ENCODE measurements at regions not wholly inside any gene's neighbourhood (a gene's known extent, or its start where the extent isn't known, plus 50 kb on each side); places are given as distances from the start of the nearest gene placed in this dataset.

DNA sequence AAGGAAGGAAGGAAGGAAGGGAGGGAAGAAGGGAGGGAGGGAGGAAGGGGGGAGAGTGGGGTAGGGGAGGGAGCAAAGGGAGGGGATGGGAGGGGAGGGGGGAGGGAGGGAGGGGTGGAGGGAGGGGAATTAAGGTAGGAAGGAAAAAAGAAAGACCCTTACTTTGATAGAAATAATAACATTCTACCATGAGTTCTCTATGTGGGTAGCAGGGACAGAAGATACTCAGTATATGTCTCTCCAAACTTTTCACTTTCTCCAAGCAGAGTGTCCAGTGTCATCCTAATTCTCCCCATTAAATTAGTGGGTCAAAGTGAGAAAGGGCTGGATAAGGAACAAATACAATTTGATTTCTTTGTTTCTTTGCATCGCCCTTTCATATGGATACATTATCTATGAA, 553.4 kb upstream of the USP15 start (continued):
- no peak for TF ChIP-seq CHD7 (IDR thresholded peaks at IDR 0.05; ENCODE audit: insufficient replicate concordance, low read length)
- TF ChIP-seq HDAC6 (IDR thresholded peaks at IDR 0.05; ENCODE audit: low read depth, low read length), result no peak
- TF ChIP-seq CBX5 (IDR thresholded peaks at IDR 0.05; ENCODE audit: low read depth, low read length), result no peak
- no peak for TF ChIP-seq CHD1 (IDR thresholded peaks at IDR 0.05; ENCODE audit: low read depth, low read length)
- TF ChIP-seq, protein P1, sequence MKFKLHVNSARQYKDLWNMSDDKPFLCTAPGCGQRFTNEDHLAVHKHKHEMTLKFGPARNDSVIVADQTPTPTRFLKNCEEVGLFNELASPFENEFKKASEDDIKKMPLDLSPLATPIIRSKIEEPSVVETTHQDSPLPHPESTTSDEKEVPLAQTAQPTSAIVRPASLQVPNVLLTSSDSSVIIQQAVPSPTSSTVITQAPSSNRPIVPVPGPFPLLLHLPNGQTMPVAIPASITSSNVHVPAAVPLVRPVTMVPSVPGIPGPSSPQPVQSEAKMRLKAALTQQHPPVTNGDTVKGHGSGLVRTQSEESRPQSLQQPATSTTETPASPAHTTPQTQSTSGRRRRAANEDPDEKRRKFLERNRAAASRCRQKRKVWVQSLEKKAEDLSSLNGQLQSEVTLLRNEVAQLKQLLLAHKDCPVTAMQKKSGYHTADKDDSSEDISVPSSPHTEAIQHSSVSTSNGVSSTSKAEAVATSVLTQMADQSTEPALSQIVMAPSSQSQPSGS (IDR thresholded peaks at IDR 0.05; ENCODE audit: low read length), result no peak
- TF ChIP-seq JUND (IDR thresholded peaks at IDR 0.05; ENCODE audit: low read length), result no peak
- no peak for TF ChIP-seq TEAD4 (IDR thresholded peaks at IDR 0.05; ENCODE audit: low read depth, low read length)
- no peak for TF ChIP-seq SP2 (IDR thresholded peaks at IDR 0.05; ENCODE audit: low read length)
- TF ChIP-seq JUN (IDR thresholded peaks at IDR 0.05; ENCODE audit: low read depth, low read length), result no peak
